SU-DHL-6 (cell line): ENCODE measurements at regions not wholly inside any gene's neighbourhood (a gene's known extent, or its start where the extent isn't known, plus 50 kb on each side); places are given as distances from the start of the nearest gene placed in this dataset.

Experiments used
- EZH2phosphoT487 ChIP-seq: fragments of 200-600 bp; sonication (generic), shearing (Covaris generic); conservative IDR thresholded peaks from 2 replicates; pipeline ENCODE4 v1.6.1; 2018; ENCODE audit warnings: mild to moderate bottlenecking, antibody characterized with exemption, low read length, moderate library complexity, mixed read lengths
- TF ChIP-seq, protein P1 (sequence below): fragments of 200-600 bp; sonication (generic); IDR thresholded peaks from one replicate; pipeline ENCODE4 v1.5.1; 2017; ENCODE audit warnings: antibody characterized with exemption, mild to moderate bottlenecking, low read length, moderate library complexity; ENCODE audit not compliant: insufficient read depth, poor library complexity, severe bottlenecking

DNA sequence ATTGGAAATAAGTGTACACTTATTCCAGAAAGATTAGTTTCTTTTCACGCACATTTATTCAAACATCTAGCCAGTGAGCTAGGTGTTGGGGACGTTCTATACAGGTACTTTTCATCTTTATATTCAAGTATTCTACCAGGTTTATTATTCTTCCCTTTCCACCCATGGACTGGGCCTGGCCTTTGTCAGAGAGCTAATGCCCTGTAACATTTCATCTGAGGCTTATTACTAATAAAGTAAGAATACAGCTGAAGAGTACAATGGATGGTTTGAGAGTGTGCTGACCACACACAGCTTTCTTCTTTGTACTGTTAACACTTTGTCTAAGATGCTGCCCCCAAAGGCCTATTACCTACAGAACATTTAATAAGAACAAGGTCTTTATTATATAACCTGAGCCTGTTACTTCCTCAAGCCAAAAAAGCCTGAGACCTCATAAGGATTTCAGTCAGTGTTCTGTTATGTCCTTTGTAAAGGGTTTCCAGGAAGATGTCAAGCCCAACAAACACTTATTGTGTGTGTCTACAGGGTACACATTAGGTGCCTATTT lies 93.5 kb downstream of the ZNF608 start:
- TF ChIP-seq, protein P1, sequence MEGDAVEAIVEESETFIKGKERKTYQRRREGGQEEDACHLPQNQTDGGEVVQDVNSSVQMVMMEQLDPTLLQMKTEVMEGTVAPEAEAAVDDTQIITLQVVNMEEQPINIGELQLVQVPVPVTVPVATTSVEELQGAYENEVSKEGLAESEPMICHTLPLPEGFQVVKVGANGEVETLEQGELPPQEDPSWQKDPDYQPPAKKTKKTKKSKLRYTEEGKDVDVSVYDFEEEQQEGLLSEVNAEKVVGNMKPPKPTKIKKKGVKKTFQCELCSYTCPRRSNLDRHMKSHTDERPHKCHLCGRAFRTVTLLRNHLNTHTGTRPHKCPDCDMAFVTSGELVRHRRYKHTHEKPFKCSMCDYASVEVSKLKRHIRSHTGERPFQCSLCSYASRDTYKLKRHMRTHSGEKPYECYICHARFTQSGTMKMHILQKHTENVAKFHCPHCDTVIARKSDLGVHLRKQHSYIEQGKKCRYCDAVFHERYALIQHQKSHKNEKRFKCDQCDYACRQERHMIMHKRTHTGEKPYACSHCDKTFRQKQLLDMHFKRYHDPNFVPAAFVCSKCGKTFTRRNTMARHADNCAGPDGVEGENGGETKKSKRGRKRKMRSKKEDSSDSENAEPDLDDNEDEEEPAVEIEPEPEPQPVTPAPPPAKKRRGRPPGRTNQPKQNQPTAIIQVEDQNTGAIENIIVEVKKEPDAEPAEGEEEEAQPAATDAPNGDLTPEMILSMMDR: no peak
- TF ChIP-seq EZH2phosphoT487: no peak
